ENCODE measurements at regions not wholly inside any gene's neighbourhood (a gene's known extent, or its start where the extent isn't known, plus 50 kb on each side); places are given as distances from the start of the nearest gene placed in this dataset.

DNA sequence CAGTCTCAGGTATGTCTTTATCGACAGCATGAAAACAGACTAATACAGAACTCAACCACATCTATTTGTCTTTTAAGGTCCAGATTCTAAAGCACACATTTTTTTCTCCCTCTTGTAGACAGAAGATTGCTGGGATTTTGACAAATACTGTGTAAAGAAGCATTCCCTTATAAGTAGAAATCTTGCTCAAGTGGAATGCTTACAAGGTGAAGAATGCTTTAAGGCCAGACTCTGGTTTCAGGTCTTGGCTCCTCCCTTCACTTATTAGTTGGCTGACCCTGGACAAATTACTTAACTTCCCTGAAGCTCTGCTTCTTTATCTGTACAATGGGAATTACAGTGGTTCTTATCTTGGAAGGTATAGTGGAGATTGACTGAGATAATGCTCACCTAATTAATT, 242.3 kb upstream of the IRX5 start:
- ChIA-PET POLR2A (no interaction called here), CTCF (no interaction called here)

- CTCF ChIA-PET: no interaction called here
- POLR2A ChIA-PET: no interaction called here
Observed at GRCh38 chr16:54687043-54687899, 243.4 kb upstream of the IRX5 start.

- POLR2A ChIA-PET: no interaction called here
- CTCF ChIA-PET: no interaction called here
Observed at GRCh38 chr16:54685682-54686081, 245.0 kb upstream of the IRX5 start.

DNA sequence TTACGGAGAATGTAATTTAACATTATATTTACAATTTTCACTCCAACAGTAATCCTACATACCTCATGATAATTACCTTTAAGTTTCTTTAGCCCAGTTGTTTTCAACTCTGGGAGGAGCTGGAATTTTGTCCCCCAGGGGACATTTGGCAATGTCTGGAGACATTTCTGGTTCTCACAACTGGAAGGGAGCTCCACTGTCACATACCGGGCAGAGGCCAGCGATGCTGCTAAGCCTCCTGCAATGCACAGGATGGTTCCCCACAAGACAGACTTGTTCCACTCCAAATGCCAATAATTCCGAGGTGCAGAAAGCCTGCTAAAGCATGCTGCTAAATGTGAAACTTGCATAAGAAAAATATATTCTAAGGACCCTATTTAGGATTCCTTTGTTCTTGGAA, 251.1 kb upstream of the IRX5 start:
- ChIA-PET POLR2A (no interaction called here), CTCF (no interaction called here)

- ChIA-PET CTCF (no interaction called here), POLR2A (no interaction called here)
Observed at GRCh38 chr16:54677308-54677950, 253.2 kb upstream of the IRX5 start.

GRCh38 chr16:54673313-54673712, 257.4 kb upstream of the IRX5 start:
- ChIA-PET POLR2A (no interaction called here), CTCF (no interaction called here)

DNA sequence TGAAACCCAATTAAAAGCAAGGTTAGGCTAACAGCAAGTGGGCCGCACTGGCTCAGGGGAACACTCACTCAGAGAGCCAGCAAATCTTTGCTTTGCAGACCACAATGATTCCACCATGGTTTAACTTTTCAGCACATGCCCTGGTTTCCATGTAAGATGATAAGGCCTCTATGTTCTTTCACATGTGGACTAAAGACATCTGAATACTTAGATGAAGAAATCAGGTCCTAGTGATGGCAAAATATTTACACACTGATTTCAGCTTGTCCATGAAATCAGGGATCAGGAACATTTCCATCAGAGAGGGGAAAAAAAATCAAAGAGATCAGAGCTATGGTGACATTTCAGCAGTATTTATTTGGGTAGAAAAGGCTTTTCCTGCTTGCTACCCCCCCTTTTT, 258.2 kb upstream of the IRX5 start:
- ChIA-PET CTCF (no interaction called here), POLR2A (no interaction called here)

DNA sequence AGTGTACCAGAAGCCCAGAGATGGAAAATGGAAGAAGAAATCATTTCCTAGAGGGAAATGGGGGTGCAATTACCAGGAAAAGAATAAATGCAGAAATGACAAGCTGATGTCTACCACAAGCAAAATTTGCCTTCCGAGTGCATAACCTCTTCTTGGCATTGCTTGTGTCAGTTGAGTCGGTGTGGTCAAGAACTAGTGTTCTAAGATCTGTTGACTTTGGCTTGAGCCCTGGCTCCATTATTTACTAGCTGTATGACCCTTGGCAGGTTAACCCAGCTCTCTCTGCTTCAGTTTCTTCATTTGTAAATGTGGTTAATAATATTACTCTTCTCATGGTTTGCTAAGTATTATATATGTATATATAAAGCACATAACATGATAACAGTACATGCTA, 273.0 kb upstream of the IRX5 start:
- CTCF ChIA-PET: no interaction called here
- POLR2A ChIA-PET: no interaction called here

GRCh38 chr16:54657058-54657708, 273.5 kb upstream of the IRX5 start:
- POLR2A ChIA-PET: no interaction called here
- CTCF ChIA-PET: no interaction called here

- CTCF ChIA-PET: no interaction called here
Observed at GRCh38 chr16:54655121-54655590, 275.5 kb upstream of the IRX5 start.

DNA sequence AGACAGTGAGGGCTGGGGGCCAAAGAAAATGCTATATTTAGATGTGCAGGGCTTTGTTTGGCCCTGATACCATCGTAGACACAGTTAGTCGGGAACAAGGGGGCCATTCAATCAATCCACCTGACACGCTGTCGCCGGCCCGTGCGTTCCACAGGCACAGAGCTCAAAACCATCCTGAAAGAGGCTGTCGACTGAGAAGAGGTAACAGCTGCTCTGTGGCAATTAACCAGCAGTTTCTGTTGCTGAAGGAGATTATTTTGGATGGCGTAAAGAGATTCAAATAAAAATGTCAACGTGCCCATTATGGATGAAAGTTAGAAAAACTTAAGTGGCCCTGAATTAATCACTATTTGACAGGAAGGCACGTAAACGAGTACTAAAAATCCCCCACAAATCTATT, 276.2 kb upstream of the IRX5 start:
- ChIA-PET CTCF (no interaction called here), POLR2A (no interaction called here)

More at GRCh38 chr16:54655121-54655590, 275.5 kb upstream of the IRX5 start:
- POLR2A ChIA-PET: no interaction called here

- ChIA-PET POLR2A (no interaction called here), CTCF (interaction anchor here (0.6 kb wide), 1 partner anchor 342 kb away, joined by 3 read pairs; no protein-coding TSS in a partner anchor)
Observed at GRCh38 chr16:54652201-54652770, 278.4 kb upstream of the IRX5 start.

- ChIA-PET CTCF (interaction anchor here (0.6 kb wide), 1 partner anchor 343 kb away, joined by 3 read pairs; no protein-coding TSS in a partner anchor), POLR2A (no interaction called here)
Observed at GRCh38 chr16:54651440-54652195, 279.0 kb upstream of the IRX5 start.

- ChIA-PET POLR2A (no interaction called here), CTCF (no interaction called here)
Observed at GRCh38 chr16:54649876-54650275, 280.8 kb upstream of the IRX5 start.

GRCh38 chr16:54648575-54648974, 282.1 kb upstream of the IRX5 start:
- CTCF ChIA-PET: no interaction called here
- POLR2A ChIA-PET: no interaction called here

GRCh38 chr16:54647725-54648221, 282.9 kb upstream of the IRX5 start:
- ChIA-PET POLR2A (no interaction called here), CTCF (no interaction called here)

- POLR2A ChIA-PET: no interaction called here
- CTCF ChIA-PET: no interaction called here
Observed at GRCh38 chr16:54647216-54647615, 283.4 kb upstream of the IRX5 start.

DNA sequence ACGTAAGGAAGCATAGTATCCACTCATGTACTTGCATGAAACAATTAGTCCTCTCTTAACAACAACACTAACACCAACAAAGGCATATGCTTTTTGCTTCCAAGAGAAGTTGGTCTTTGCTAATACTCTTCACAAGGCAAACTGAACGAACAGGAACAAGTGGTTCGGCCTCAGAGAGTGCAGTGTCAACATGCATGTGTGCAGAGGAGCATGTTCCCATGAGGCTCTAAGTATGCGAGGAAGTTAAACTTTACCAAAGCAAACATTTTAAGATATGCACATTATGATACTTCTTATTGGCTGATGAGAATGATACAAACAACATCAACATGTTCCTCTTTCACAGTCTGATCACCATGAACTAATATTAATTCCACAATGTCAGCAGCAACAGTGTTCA, 285.3 kb upstream of the IRX5 start:
- POLR2A ChIA-PET: no interaction called here
- CTCF ChIA-PET: no interaction called here

- CTCF ChIA-PET: no interaction called here
- POLR2A ChIA-PET: no interaction called here
Observed at GRCh38 chr16:54636221-54636793, 294.4 kb upstream of the IRX5 start.

- POLR2A ChIA-PET: no interaction called here
- CTCF ChIA-PET: no interaction called here
Observed at GRCh38 chr16:54633943-54634362, 296.7 kb upstream of the IRX5 start.

All from activated CD8-positive, alpha-beta memory T cell treated with anti-CD3 and anti-CD28 coated beads for 36 hours (primary cell).